HCT116 (cell line): ENCODE measurements at regions not wholly inside any gene's neighbourhood (a gene's known extent, or its start where the extent isn't known, plus 50 kb on each side); places are given as distances from the start of the nearest gene placed in this dataset.

Source experiments
- ATAC-seq: fragments of 200-7000 bp; cut with Tn5 transposase; 2 replicates; pipeline ENCODE4 v1.9.1; 2020; ENCODE audit warnings: mild to moderate bottlenecking, moderate library complexity
- BruUV-seq: library from RNA; stranded (reverse); fragments of 400-500 nt; replicated peaks from 2 replicates; lab custom pipeline; 2021; lab: Mats Ljungman, UMichigan
- CTCF ChIA-PET: fragments of 300-600 bp; sonication (Branson Sonifier 250); formaldehyde crosslinking; loops from one replicate; lab custom pipeline; 2021; ENCODE audit warnings: antibody characterized with exemption; lab: Charles Lee
- POLR2A ChIA-PET: fragments of 300-600, 350-600 bp; sonication (Branson Sonifier 250); formaldehyde crosslinking; loops from one replicate; lab custom pipeline; 2021; ENCODE audit warnings: antibody characterized with exemption; lab: Charles Lee
- RAD21 ChIA-PET, 2 experiments: fragments of 300-600 bp; sonication (Branson Sonifier 250); formaldehyde crosslinking; loops; one replicate each; lab custom pipeline; 2023; ENCODE audit warnings: low total read pairs in 2 of 2; ENCODE audit not compliant: uncharacterized antibody in 2 of 2, unreplicated experiment in 2 of 2, low non-redundant PET in 1 of 2; lab: Charles Lee
- DNase-seq: peaks from one replicate; pipeline ENCODE4 v3.0.0-alpha.2; 2010; ENCODE audit warnings: low read depth, low spot score
- H2AFZ ChIP-seq: fragments of 200-600 bp; shearing (Covaris generic), sonication (generic); 2 replicates; pipeline ENCODE4 v1.6.1; 2017; ENCODE audit warnings: low read depth, mixed run types, mixed read lengths, antibody characterized with exemption, low read length; ENCODE audit not compliant: poor library complexity, severe bottlenecking
- H3K27ac ChIP-seq: 2 replicates; pipeline ENCODE4 v1.5.1; 2012; ENCODE audit warnings: low read depth, low read length
- H3K27me3 ChIP-seq: fragments of 200-600 bp; sonication (generic); 2 replicates; pipeline ENCODE4 v1.6.1; 2016; ENCODE audit warnings: mixed run types, low read length, mixed read lengths; ENCODE audit not compliant: insufficient read depth
- H3K36me3 ChIP-seq, 2 experiments: fragments of 200-500 bp in 1 of 2; fragments of 200-600 bp in 1 of 2; sonication (Bioruptor generic) in 1 of 2; sonication (generic) in 1 of 2; 2 replicates each; pipeline versions ENCODE4 v1.5.1 to v1.6.1; 2014 to 2016; ENCODE audit warnings: low read length in 2 of 2, inconsistent platforms in 1 of 2, mixed read lengths in 1 of 2, mixed run types in 1 of 2; ENCODE audit not compliant: insufficient read depth in 2 of 2, control insufficient read depth in 1 of 2
- H3K4me1 ChIP-seq, 2 experiments: fragments of 200-600 bp in 1 of 2; sonication (generic) in 1 of 2; 2 replicates each; pipeline versions ENCODE4 v1.5.1 to v1.6.1; 2012 to 2017; ENCODE audit warnings: low read length in 2 of 2, inconsistent platforms in 1 of 2, mild to moderate bottlenecking in 1 of 2, mixed read lengths in 1 of 2, mixed run types in 1 of 2, moderate library complexity in 1 of 2; ENCODE audit not compliant: insufficient read depth in 2 of 2, control insufficient read depth in 1 of 2
- H3K4me2 ChIP-seq: fragments of 200-600 bp; sonication (generic); 2 replicates; pipeline ENCODE4 v1.6.1; 2017; ENCODE audit warnings: mixed run types, low read length, mixed read lengths
- H3K4me3 ChIP-seq, 2 experiments: fragments of 200-600 bp in 1 of 2; sonication (generic) in 1 of 2; replicated peaks in 1 of 2; 2 replicates each; pipeline ENCODE4 v1.5.1; 2011 to 2016; ENCODE audit warnings: low read length in 2 of 2, control low read depth in 1 of 2, low read depth in 1 of 2, mild to moderate bottlenecking in 1 of 2, mixed read lengths in 1 of 2, mixed run types in 1 of 2
- H3K79me2 ChIP-seq: fragments of 200-600 bp; sonication (generic); 2 replicates; pipeline ENCODE4 v1.6.1; 2017; ENCODE audit warnings: mild to moderate bottlenecking, mixed run types, low read length, moderate library complexity, mixed read lengths; ENCODE audit not compliant: insufficient read depth
- H3K9ac ChIP-seq: fragments of 200-600 bp; sonication (generic); 2 replicates; pipeline ENCODE4 v1.6.1; 2016; ENCODE audit warnings: low read length, mixed read lengths
- H3K9me2 ChIP-seq: fragments of 200-600 bp; sonication (generic), shearing (Covaris generic); 2 replicates; pipeline ENCODE4 v1.6.1; 2017; ENCODE audit warnings: mixed run types, mild to moderate bottlenecking, moderate library complexity; ENCODE audit not compliant: insufficient read depth
- H3K9me3 ChIP-seq, 2 experiments: fragments of 200-500 bp in 1 of 2; fragments of 200-600 bp in 1 of 2; sonication (Bioruptor generic) in 1 of 2; sonication (generic) in 1 of 2; 2 replicates each; pipeline ENCODE4 v1.6.1; 2014 to 2017; ENCODE audit warnings: low read length in 2 of 2, mixed read lengths in 2 of 2, inconsistent platforms in 1 of 2, low read depth in 1 of 2, mild to moderate bottlenecking in 1 of 2, mixed run types in 1 of 2, moderate library complexity in 1 of 2; ENCODE audit not compliant: control insufficient read depth in 1 of 2, insufficient read depth in 1 of 2
- H4K20me1 ChIP-seq: fragments of 200-600 bp; sonication (generic), shearing (Covaris generic); 2 replicates; pipeline ENCODE4 v1.6.1; 2017; ENCODE audit warnings: mixed run types, mild to moderate bottlenecking, moderate library complexity; ENCODE audit not compliant: insufficient read depth
- CEBPB ChIP-seq: IDR thresholded peaks from 2 replicates; pipeline ENCODE4 v1.6.1; 2012; ENCODE audit warnings: low read depth
- POLR2A ChIP-seq: IDR thresholded peaks from 2 replicates; pipeline ENCODE4 v1.7.0; 2011; ENCODE audit warnings: borderline replicate concordance; ENCODE audit not compliant: insufficient read depth, insufficient read length; ENCODE audit errors: extremely low read depth
- SP1 ChIP-seq: IDR thresholded peaks from 2 replicates; pipeline ENCODE4 v1.6.1; 2012; ENCODE audit warnings: low read depth
- SRF ChIP-seq: IDR thresholded peaks from 2 replicates; pipeline ENCODE4 v1.6.1; 2012; ENCODE audit warnings: low read depth
- YY1 ChIP-seq: IDR thresholded peaks from 2 replicates; pipeline ENCODE4 v1.6.1; 2011; ENCODE audit warnings: low read length, low read depth, moderate library complexity, mild to moderate bottlenecking; ENCODE audit not compliant: insufficient replicate concordance; ENCODE audit errors: extremely low read depth
- ZFX ChIP-seq: fragments of 450-650 bp; IDR thresholded peaks from 2 replicates; pipeline ENCODE4 v1.6.1; 2017
- intact Hi-C: fragments of 100-400 bp; cut with micrococcal nuclease; formaldehyde crosslinking; loops from 2 replicates; pipeline ENCODE4 v1.10.0; 2022
- TF ChIP-seq, protein P1 (sequence below): IDR thresholded peaks from 2 replicates; pipeline ENCODE4 v1.6.1; 2012
- TF ChIP-seq, protein P2 (sequence below): IDR thresholded peaks from 2 replicates; pipeline ENCODE4 v1.6.1; 2011; ENCODE audit warnings: mild to moderate bottlenecking, low read length, moderate library complexity; ENCODE audit not compliant: insufficient replicate concordance; ENCODE audit errors: extremely low read depth

DNA sequence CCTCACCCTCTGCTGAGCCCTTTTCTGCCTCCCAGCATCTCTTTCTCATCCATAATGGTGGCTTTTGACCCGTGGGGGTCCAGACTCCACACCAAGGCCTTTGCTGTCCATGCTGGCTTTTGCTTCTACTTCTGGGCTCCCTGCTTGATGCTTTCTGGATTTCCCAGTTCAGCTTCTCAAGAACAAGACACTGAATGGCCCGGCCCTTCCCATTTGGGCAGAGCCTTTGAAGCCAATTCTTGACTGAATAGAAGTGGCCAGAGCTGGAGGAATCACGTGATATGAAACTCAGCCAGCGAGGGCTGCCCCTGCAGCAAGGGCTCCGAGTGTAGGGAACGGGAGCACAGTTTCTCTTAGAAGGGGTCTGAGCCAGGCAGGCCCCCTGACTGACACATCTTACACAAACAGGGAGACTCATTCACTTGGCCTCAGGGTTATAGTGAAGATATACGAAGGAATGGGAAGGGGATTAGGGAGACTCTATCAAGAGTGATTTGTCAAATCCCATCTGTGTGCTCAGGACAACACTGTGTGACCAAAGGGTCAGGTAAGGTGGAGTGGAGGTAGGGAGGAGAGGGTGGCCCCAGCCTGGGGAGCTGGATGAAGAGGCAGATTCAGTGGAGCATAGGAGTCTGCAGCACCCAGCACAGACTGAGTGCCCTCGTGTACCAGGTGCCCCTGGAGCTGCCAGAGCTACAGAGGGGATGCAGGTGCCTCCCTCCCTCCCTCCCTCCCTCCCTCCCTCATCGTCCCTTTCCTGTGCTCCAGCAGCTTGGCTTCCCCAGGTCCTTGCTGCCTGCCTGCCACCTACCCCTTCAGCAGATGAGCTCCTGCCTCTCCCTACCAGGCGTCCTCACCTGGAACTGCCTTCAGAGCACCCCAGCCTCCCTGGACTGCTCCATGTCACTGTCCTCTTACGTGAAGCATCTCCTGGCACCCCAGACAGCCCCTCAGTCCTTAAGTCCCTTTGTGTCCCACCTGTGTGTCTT lies 106.0 kb downstream of the TRIM29 start:
- Histone ChIP-seq H3K4me1 (no peaks in the 10 kb centered on the region), H3K36me3 (no peaks in the 10 kb centered on the region), H3K79me2 (no peaks in the 10 kb centered on the region), H3K9ac (no peak overlapping the region), H3K4me3 (no peak overlapping the region), H4K20me1 (no peaks in the 10 kb centered on the region), H3K4me2 (no peak overlapping the region), H2AFZ (no peak overlapping the region), H3K27me3 (no peaks in the 10 kb centered on the region), H3K9me2 (no peaks in the 10 kb centered on the region), H3K27ac (no peak overlapping the region), H3K9me3 (no peaks in the 10 kb centered on the region)
- TF ChIP-seq ZFX: no peak
- TF ChIP-seq SP1: no peak
- TF ChIP-seq POLR2A: no peak
- TF ChIP-seq, protein P1, sequence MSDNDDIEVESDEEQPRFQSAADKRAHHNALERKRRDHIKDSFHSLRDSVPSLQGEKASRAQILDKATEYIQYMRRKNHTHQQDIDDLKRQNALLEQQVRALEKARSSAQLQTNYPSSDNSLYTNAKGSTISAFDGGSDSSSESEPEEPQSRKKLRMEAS: no peak
- TF ChIP-seq CEBPB: no peak
- TF ChIP-seq, protein P2, sequence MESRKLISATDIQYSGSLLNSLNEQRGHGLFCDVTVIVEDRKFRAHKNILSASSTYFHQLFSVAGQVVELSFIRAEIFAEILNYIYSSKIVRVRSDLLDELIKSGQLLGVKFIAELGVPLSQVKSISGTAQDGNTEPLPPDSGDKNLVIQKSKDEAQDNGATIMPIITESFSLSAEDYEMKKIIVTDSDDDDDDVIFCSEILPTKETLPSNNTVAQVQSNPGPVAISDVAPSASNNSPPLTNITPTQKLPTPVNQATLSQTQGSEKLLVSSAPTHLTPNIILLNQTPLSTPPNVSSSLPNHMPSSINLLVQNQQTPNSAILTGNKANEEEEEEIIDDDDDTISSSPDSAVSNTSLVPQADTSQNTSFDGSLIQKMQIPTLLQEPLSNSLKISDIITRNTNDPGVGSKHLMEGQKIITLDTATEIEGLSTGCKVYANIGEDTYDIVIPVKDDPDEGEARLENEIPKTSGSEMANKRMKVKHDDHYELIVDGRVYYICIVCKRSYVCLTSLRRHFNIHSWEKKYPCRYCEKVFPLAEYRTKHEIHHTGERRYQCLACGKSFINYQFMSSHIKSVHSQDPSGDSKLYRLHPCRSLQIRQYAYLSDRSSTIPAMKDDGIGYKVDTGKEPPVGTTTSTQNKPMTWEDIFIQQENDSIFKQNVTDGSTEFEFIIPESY: no peak
- no peak for TF ChIP-seq YY1
- TF ChIP-seq SRF: no peak
- ATAC-seq (no peak), DNase-seq (no peak)
- ChIA-PET POLR2A (no interaction called here), RAD21 (no interaction called here), CTCF (no interaction called here)
- no TSS peak for BruUV-seq
- intact Hi-C loops: no loop called here
